ENCODE measurements at regions not wholly inside any gene's neighbourhood (a gene's known extent, or its start where the extent isn't known, plus 50 kb on each side); places are given as distances from the start of the nearest gene placed in this dataset.

GRCh38 chr18:25927830-25928229, 162.6 kb downstream of the SS18 start:
- no peak for TF ChIP-seq POLR2AphosphoS5 (IDR thresholded peaks at IDR 0.05; ENCODE audit: low read depth, low read length)
- no peak for TF ChIP-seq TAF1 (IDR thresholded peaks at IDR 0.05; ENCODE audit: borderline replicate concordance, low read depth, low read length)

Data from GM12892 (cell line).